NOMO-1 treated with dmso at 0.1 percent for 144 hours (cell line): ENCODE measurements at regions not wholly inside any gene's neighbourhood (a gene's known extent, or its start where the extent isn't known, plus 50 kb on each side); places are given as distances from the start of the nearest gene placed in this dataset.
A peak's percentile ranks its signal among the peaks of the same experiment; 100 is the strongest.
"Not testable (repeated sequence)": the region's sequence is repeated elsewhere in the genome, so short reads cannot be mapped to it uniquely, and the experiment has no call there.

Source experiments
- DNase-seq: peaks from one replicate; lab custom pipeline; 2025; ENCODE audit not compliant: unreplicated experiment; lab: John Stamatoyannopoulos, UW

GRCh38 chrX:138875472-138875871 lies 164.0 kb upstream of the FGF13 start:
- DNase-seq: no peak

GRCh38 chrX:138874271-138874935 lies 162.9 kb upstream of the FGF13 start:
- no peak for DNase-seq

DNA sequence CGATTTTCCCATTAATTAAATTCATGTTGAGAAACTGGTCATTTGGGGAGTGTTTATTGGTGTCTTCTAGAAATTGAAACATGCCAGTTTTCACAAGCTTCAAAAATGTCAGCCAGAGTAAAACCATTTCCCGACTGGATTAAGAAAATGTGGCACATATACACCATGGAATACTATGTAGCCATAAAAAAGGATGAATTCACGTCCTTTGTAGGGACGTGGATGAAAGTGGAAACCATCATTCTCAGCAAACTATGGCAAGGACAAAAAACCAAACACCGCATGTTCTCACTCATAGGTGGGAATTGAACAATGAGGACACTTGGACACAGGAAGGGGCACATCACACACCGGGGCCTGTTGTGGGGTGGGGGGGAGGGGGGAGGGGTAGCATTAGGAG lies 162.1 kb upstream of the FGF13 start:
- not testable (repeated sequence) for DNase-seq

- no peak for DNase-seq
Measured at GRCh38 chrX:138872537-138872936, 161.0 kb upstream of the FGF13 start.

DNA sequence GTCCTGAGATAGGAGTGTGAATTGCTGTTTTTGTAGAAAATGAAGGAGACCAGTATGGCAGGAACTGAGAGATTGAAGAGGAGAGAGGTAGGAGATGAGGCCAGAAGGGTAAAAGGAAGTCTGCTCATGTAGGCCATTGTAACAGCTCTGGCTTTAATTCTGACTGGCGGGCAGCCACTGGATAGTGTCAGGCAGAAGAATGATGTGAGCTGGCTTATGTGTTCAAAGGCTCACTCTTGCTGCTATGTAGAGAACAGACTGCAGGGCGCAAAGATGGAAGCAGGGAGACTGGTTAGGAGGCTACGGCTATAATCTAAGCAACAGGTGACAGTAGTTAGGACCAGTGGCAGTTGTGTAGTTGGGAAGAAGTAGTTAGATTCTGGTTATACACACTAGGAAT lies 160.2 kb upstream of the FGF13 start:
- no peak for DNase-seq

- no peak for DNase-seq
Measured at GRCh38 chrX:138866643-138867042, 155.1 kb upstream of the FGF13 start.

- DNase-seq: no peak
Measured at GRCh38 chrX:138865093-138865649, 153.7 kb upstream of the FGF13 start.

DNA sequence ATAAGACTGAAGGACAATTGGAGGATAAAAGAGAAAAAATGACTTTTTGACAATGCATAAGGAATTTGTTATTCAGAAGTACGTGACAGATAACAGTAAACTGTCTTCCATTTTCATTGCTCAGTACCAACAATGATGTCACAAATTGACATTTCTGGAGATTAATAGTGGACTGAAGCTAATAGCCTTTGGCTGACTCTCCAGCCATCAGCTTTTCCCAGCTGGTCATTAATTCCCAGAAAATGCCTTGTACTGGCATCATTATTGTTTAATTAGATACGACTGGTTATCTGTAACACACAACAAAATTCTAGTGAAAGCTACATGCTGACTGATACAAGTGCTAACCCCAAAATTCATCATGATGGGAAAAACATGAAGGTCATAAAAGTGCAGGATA lies 147.9 kb upstream of the FGF13 start:
- DNase-seq: no peak

DNA sequence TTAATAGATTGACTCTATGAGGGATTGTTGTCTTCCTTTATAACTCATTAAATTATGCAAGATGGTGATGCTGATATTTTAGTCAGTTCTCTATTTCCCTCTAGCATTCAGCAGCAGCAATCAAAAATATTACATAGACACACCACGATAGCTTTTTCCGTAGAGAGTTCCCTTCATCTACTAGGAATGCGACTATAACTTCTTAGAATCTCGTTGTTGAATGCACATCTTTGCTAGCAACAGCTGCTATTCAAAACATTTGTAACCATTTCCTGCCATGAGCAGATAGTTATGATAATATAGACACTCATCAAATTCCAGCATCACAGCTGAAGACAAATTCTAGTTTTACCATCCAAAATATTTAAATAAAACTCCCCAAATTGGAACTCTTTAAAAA lies 147.4 kb upstream of the FGF13 start:
- no peak for DNase-seq

DNA sequence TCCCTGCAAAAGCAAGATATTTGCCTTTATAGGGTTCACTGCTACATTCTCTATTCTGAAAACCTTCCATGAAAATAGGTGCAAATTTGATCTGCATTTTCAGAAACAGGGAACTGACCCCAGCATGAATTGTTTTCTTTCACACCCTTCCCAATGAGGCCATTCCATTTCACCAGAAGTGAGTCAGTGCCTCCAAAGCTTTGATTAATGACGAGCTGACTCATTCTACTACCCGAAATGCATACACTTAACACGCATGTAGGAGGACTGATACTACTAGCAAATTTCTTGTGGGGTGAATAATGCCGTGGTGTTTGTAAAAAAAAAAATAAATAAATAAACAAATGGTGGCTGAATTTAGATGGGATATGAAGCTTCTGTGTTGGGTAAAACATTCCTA lies 146.9 kb upstream of the FGF13 start:
- DNase-seq: peak; percentile 57

DNA sequence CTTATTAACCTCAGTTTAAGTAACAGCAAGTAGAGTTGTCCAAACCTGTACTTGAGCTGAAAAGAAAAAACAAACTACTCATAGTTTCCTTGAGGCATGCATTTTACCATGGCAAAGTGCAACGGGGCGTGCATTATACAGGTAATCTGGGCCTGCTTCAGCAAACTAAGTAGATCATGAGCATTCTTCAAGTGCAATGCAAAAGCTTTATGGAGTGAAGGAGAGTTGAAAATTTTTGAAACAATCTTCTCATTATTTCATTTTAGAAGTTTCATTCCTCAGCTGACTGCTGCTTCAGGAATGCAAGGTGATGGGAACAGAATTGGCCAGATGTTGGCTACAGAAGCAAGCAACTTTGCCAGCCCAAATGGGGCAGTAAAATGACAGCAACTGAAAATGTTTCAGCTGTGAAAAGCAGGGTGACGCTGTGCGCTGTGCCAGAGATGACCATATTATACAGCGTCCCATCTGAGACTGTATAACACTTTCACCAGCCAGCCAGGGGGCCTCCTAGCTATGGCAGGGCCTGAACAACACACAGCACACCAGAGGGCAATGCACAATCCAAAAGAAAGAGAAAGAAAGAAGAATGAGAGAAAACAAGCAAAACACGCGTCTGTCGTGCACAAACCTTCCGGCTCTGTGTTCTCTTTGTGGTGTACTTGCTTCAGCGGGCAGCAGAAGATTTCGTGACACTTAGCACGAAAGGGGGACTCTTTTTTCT lies 145.5 kb upstream of the FGF13 start:
- no peak for DNase-seq

- DNase-seq: no peak
Measured at GRCh38 chrX:138853936-138854335, 142.4 kb upstream of the FGF13 start.

- no peak for DNase-seq
Measured at GRCh38 chrX:138849521-138849920, 138.0 kb upstream of the FGF13 start.

- DNase-seq: no peak
Measured at GRCh38 chrX:138847930-138848329, 136.4 kb upstream of the FGF13 start.

- DNase-seq: no peak
Measured at GRCh38 chrX:138845786-138846185, 134.3 kb upstream of the FGF13 start.

DNA sequence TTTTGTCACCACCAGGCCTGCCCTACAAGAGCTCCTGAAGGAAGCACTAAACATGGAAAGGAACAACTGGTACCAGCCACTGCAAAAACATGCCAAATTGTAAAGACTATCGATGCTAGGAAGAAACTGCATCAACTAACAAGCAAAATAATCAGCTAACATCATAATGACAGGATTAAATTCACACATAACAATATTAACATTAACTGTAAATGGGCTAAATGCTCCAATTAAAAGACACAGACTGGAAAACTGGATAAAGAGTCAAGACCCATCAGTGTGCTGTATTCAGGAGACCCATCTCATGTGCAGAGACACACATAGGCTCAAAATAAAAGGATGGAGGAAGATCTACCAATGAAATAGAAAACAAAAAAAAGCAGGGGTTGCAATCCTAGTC lies 95.9 kb upstream of the FGF13 start:
- DNase-seq: not testable (repeated sequence)

- no peak for DNase-seq
Measured at GRCh38 chrX:138794246-138794645, 82.7 kb upstream of the FGF13 start.

DNA sequence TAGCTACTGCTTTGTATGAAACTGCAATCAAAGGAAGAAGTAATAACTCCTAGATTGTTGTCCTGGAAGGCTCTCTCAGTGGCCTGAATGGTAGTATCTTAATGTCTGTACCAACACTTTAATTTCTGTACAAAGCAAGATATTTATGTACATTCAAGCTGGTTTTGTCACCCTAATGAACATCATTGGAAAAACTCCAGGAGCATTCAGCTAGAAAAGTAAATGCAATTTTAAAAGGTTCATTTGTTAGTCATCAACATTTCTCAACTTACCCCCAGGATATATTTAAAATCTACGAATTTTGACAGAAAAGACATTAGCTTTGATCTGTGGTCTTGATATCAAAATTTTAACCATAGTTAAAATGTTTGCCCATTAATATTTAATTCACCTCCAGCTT lies 80.0 kb upstream of the FGF13 start:
- DNase-seq: no peak

- no peak for DNase-seq
Measured at GRCh38 chrX:138788771-138789170, 77.3 kb upstream of the FGF13 start.

DNA sequence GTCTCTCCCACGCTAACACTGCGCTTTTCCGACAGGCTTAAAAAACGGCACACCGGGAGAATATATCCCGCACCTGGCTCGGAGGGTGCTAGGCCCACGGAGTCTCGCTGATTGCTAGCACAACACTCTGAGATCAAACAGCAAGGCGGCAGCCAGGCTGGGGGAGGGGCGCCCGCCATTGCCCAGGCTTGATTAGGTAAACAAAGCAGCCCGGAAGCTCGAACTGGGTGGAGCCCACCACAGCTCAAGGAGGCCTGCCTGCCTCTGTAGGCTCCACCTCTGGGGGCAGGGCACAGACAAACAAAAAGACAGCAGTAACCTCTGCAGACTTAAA lies 67.0 kb upstream of the FGF13 start:
- not testable (repeated sequence) for DNase-seq

DNA sequence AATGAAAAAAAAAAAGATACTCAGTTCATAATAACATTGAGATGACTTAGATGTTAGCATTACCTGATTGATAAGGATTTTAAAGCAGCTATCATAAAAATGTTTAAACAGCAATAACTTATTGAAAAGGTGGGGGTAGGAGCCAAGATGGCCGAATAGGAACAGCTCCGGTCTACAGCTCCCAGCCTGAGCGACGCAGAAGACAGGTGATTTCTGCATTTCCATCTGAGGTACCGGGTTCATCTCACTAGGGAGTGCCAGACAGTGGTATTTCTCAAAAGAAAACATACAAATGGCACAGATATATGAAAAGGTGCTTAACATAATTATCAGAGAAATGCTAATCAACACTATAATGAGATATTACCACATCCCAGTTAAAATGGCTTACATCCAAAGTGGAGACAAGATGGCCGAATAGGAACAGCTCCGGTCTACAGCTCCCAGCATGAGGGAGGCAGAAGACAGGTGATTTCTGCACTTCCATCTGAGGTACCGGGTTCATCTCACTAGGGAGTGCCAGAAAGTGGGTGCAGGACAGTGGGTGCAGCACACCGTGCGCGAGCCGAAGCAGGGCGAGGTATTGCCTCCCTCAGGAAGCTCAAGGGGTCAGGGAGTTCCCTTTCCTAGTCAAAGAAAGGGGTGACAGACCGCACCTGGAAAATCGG lies 66.5 kb upstream of the FGF13 start:
- not testable (repeated sequence) for DNase-seq

GRCh38 chrX:138777230-138777629 lies 65.7 kb upstream of the FGF13 start:
- no peak for DNase-seq
